HEK293 (cell line): ENCODE measurements at regions not wholly inside any gene's neighbourhood (a gene's known extent, or its start where the extent isn't known, plus 50 kb on each side); places are given as distances from the start of the nearest gene placed in this dataset.

Experiments
- CTCF ChIA-PET: fragments of 350-600 bp; formaldehyde crosslinking; extraction: SDS; loops from one replicate; lab custom pipeline; 2021; ENCODE audit warnings: antibody characterized with exemption; lab: Yijun Ruan, JAX
- POLR2A ChIA-PET: fragments of 300-600 bp; formaldehyde crosslinking; extraction: SDS; loops from one replicate; lab custom pipeline; 2020; ENCODE audit warnings: antibody characterized with exemption, inconsistent platforms; lab: Yijun Ruan, JAX
- H3K27ac ChIP-seq: fragments of 200-500 bp; sonication (Bioruptor generic); 2 replicates; pipeline ENCODE4 v1.5.1; 2014; ENCODE audit warnings: low read depth, low read length, control low read depth, inconsistent platforms; ENCODE audit errors: extremely low read depth
- H3K36me3 ChIP-seq, 2 experiments: fragments of 200-500 bp in 1 of 2; sonication (Bioruptor generic) in 1 of 2; 1 replicate in 1 of 2; 2 replicates in 1 of 2; pipeline ENCODE4 v1.5.1; 2014 to 2017; ENCODE audit warnings: inconsistent platforms in 2 of 2, low read length in 2 of 2; ENCODE audit not compliant: control insufficient read depth in 2 of 2, insufficient read depth in 1 of 2
- H3K4me1 ChIP-seq: fragments of 200-500 bp; sonication (Bioruptor generic); 2 replicates; pipeline ENCODE4 v1.5.1; 2014; ENCODE audit warnings: mild to moderate bottlenecking, low read length, inconsistent platforms; ENCODE audit not compliant: control insufficient read depth, insufficient read depth
- H3K4me3 ChIP-seq: 2 replicates; pipeline ENCODE4 v1.5.1; 2011; ENCODE audit warnings: low read depth, mild to moderate bottlenecking, control low read depth, low read length, moderate library complexity
- H3K9me3 ChIP-seq: fragments of 200-500 bp; sonication (Bioruptor generic); 2 replicates; pipeline ENCODE4 v1.5.1; 2014; ENCODE audit warnings: low read depth, low read length, inconsistent platforms; ENCODE audit not compliant: control insufficient read depth, insufficient read depth
- GFI1B ChIP-seq: fragments of 450-650 bp; formaldehyde crosslinking; IDR thresholded peaks from 2 replicates; pipeline ENCODE4 v1.5.1; 2016; ENCODE audit warnings: missing biosample characterization, missing genetic modification characterization
- KLF1 ChIP-seq: fragments of 450-650 bp; formaldehyde crosslinking; IDR thresholded peaks from 2 replicates; pipeline ENCODE4 v1.5.1; 2016; ENCODE audit warnings: missing biosample characterization, missing genetic modification characterization
- KLF9 ChIP-seq: fragments of 450-650 bp; formaldehyde crosslinking; IDR thresholded peaks from 2 replicates; pipeline ENCODE4 v1.5.1; 2016; ENCODE audit warnings: missing biosample characterization, missing genetic modification characterization, low read depth
- ZNF121 ChIP-seq: fragments of 450-650 bp; formaldehyde crosslinking; IDR thresholded peaks from 2 replicates; pipeline ENCODE4 v1.5.1; 2016; ENCODE audit warnings: missing biosample characterization, missing genetic modification characterization
- ZNF175 ChIP-seq: fragments of 450-650 bp; formaldehyde crosslinking; IDR thresholded peaks from 2 replicates; pipeline ENCODE4 v1.5.1; 2016; ENCODE audit warnings: missing biosample characterization, missing genetic modification characterization
- ZNF366 ChIP-seq: fragments of 450-650 bp; formaldehyde crosslinking; conservative IDR thresholded peaks from 2 replicates; pipeline ENCODE4 v1.5.1; 2016; ENCODE audit warnings: missing biosample characterization, missing genetic modification characterization
- ZNF473 ChIP-seq: fragments of 450-650 bp; formaldehyde crosslinking; IDR thresholded peaks from 2 replicates; pipeline ENCODE4 v1.5.1; 2017; ENCODE audit warnings: missing biosample characterization, missing genetic modification characterization
- ZNF514 ChIP-seq: fragments of 450-650 bp; formaldehyde crosslinking; IDR thresholded peaks from 2 replicates; pipeline ENCODE4 v1.5.1; 2016; ENCODE audit warnings: missing biosample characterization, missing genetic modification characterization
- ZNF530 ChIP-seq: fragments of 450-650 bp; formaldehyde crosslinking; IDR thresholded peaks from 2 replicates; pipeline ENCODE4 v1.5.1; 2016; ENCODE audit warnings: low read depth, missing biosample characterization, missing genetic modification characterization
- ZNF610 ChIP-seq: fragments of 450-650 bp; formaldehyde crosslinking; IDR thresholded peaks from 2 replicates; pipeline ENCODE4 v1.5.1; 2016; ENCODE audit warnings: missing biosample characterization, missing genetic modification characterization, borderline replicate concordance
- ZNF629 ChIP-seq: fragments of 450-650 bp; formaldehyde crosslinking; IDR thresholded peaks from 2 replicates; pipeline ENCODE4 v1.5.1; 2017; ENCODE audit warnings: missing biosample characterization, missing genetic modification characterization
- ZNF776 ChIP-seq: fragments of 450-650 bp; formaldehyde crosslinking; IDR thresholded peaks from 2 replicates; pipeline ENCODE4 v1.5.0; 2017; ENCODE audit warnings: missing biosample characterization, missing genetic modification characterization, borderline replicate concordance
- TF ChIP-seq, protein P1 (sequence below): fragments of 450-650 bp; IDR thresholded peaks from 2 replicates; pipeline ENCODE4 v1.5.1; 2018; ENCODE audit warnings: missing biosample characterization, missing genetic modification characterization
- TF ChIP-seq, protein P2 (sequence below): fragments of 450-650 bp; formaldehyde crosslinking; optimal IDR thresholded peaks from 2 replicates; pipeline ENCODE3; 2016; ENCODE audit warnings: missing biosample characterization, mild to moderate bottlenecking, missing genetic modification characterization
- TF ChIP-seq, protein P3 (sequence below): fragments of 450-650 bp; formaldehyde crosslinking; IDR thresholded peaks from 2 replicates; pipeline ENCODE4 v1.5.1; 2016; ENCODE audit warnings: missing biosample characterization, missing genetic modification characterization
- TF ChIP-seq, protein P4 (sequence below): IDR thresholded peaks from 2 replicates; pipeline ENCODE4 v1.6.1; 2011; ENCODE audit warnings: mild to moderate bottlenecking, low read depth, low read length, borderline replicate concordance
- TF ChIP-seq, protein P5 (sequence below): fragments of 450-650 bp; formaldehyde crosslinking; IDR thresholded peaks from 2 replicates; pipeline ENCODE4 v1.5.1; 2016; ENCODE audit warnings: missing biosample characterization, missing genetic modification characterization
- TF ChIP-seq, protein P6 (sequence below): fragments of 450-650 bp; formaldehyde crosslinking; IDR thresholded peaks from 2 replicates; pipeline ENCODE4 v1.5.1; 2016; ENCODE audit warnings: missing biosample characterization, missing genetic modification characterization, low read depth

DNA sequence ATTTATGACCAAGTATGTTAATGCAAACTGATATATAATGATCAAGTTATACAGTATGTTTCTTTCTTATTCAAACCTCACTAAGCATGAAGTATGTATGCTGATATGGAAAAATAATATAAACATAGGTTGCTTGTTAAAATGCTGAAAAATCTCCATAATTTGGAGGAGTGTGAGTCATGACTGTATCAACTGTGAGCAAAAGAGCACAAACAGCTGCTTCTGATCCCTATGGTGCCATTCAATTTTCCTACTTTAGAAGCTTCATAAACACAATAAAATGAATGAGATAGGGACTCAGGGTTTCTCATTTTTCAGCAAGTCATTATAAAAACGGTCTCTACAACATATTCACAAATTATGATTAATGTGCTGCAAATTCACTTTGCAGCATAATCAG is 129.9 kb upstream of the TFPI start:
- ChIA-PET CTCF (interaction anchor here (0.5 to 0.6 kb wide), 2 partner anchors 25 to 36 kb away, joined by 3 read pairs; no protein-coding TSS in a partner anchor), POLR2A (no interaction called here)
- Histone ChIP-seq H3K4me1 (no peaks in the 10 kb centered on the region), H3K9me3 (no peaks in the 10 kb centered on the region), H3K4me3 (no peak overlapping the region), H3K36me3 (no peaks in the 10 kb centered on the region), H3K27ac (no peak overlapping the region)
- no peak for TF ChIP-seq KLF1 (tag by site-specific recombination)
- TF ChIP-seq GFI1B, result no peak
- no peak for TF ChIP-seq ZNF473 (tag by site-specific recombination)
- TF ChIP-seq, protein P1, sequence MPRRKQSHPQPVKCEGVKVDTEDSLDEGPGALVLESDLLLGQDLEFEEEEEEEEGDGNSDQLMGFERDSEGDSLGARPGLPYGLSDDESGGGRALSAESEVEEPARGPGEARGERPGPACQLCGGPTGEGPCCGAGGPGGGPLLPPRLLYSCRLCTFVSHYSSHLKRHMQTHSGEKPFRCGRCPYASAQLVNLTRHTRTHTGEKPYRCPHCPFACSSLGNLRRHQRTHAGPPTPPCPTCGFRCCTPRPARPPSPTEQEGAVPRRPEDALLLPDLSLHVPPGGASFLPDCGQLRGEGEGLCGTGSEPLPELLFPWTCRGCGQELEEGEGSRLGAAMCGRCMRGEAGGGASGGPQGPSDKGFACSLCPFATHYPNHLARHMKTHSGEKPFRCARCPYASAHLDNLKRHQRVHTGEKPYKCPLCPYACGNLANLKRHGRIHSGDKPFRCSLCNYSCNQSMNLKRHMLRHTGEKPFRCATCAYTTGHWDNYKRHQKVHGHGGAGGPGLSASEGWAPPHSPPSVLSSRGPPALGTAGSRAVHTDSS (tag by site-specific recombination), result no peak
- TF ChIP-seq, protein P2, sequence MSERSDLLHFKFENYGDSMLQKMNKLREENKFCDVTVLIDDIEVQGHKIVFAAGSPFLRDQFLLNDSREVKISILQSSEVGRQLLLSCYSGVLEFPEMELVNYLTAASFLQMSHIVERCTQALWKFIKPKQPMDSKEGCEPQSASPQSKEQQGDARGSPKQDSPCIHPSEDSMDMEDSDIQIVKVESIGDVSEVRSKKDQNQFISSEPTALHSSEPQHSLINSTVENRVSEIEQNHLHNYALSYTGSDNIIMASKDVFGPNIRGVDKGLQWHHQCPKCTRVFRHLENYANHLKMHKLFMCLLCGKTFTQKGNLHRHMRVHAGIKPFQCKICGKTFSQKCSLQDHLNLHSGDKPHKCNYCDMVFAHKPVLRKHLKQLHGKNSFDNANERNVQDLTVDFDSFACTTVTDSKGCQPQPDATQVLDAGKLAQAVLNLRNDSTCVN (tag by site-specific recombination), result no peak
- no peak for TF ChIP-seq ZNF610 (tag by site-specific recombination)
- TF ChIP-seq, protein P3, sequence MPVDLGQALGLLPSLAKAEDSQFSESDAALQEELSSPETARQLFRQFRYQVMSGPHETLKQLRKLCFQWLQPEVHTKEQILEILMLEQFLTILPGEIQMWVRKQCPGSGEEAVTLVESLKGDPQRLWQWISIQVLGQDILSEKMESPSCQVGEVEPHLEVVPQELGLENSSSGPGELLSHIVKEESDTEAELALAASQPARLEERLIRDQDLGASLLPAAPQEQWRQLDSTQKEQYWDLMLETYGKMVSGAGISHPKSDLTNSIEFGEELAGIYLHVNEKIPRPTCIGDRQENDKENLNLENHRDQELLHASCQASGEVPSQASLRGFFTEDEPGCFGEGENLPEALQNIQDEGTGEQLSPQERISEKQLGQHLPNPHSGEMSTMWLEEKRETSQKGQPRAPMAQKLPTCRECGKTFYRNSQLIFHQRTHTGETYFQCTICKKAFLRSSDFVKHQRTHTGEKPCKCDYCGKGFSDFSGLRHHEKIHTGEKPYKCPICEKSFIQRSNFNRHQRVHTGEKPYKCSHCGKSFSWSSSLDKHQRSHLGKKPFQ (tag by site-specific recombination), result no peak
- TF ChIP-seq ZNF776 (tag by site-specific recombination), result no peak
- TF ChIP-seq, protein P4, sequence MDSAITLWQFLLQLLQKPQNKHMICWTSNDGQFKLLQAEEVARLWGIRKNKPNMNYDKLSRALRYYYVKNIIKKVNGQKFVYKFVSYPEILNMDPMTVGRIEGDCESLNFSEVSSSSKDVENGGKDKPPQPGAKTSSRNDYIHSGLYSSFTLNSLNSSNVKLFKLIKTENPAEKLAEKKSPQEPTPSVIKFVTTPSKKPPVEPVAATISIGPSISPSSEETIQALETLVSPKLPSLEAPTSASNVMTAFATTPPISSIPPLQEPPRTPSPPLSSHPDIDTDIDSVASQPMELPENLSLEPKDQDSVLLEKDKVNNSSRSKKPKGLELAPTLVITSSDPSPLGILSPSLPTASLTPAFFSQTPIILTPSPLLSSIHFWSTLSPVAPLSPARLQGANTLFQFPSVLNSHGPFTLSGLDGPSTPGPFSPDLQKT, result no peak
- TF ChIP-seq ZNF121 (tag by site-specific recombination), result no peak
- no peak for TF ChIP-seq KLF9
- no peak for TF ChIP-seq ZNF514 (tag by site-specific recombination)
- no peak for TF ChIP-seq ZNF629 (tag by site-specific recombination)
- TF ChIP-seq, protein P5, sequence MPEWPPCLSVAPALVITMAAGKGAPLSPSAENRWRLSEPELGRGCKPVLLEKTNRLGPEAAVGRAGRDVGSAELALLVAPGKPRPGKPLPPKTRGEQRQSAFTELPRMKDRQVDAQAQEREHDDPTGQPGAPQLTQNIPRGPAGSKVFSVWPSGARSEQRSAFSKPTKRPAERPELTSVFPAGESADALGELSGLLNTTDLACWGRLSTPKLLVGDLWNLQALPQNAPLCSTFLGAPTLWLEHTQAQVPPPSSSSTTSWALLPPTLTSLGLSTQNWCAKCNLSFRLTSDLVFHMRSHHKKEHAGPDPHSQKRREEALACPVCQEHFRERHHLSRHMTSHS (tag by site-specific recombination), result no peak
- no peak for TF ChIP-seq ZNF530 (tag by site-specific recombination)
- TF ChIP-seq ZNF175 (tag by site-specific recombination), result no peak
- no peak for TF ChIP-seq ZNF366 (tag by site-specific recombination)
- TF ChIP-seq, protein P6, sequence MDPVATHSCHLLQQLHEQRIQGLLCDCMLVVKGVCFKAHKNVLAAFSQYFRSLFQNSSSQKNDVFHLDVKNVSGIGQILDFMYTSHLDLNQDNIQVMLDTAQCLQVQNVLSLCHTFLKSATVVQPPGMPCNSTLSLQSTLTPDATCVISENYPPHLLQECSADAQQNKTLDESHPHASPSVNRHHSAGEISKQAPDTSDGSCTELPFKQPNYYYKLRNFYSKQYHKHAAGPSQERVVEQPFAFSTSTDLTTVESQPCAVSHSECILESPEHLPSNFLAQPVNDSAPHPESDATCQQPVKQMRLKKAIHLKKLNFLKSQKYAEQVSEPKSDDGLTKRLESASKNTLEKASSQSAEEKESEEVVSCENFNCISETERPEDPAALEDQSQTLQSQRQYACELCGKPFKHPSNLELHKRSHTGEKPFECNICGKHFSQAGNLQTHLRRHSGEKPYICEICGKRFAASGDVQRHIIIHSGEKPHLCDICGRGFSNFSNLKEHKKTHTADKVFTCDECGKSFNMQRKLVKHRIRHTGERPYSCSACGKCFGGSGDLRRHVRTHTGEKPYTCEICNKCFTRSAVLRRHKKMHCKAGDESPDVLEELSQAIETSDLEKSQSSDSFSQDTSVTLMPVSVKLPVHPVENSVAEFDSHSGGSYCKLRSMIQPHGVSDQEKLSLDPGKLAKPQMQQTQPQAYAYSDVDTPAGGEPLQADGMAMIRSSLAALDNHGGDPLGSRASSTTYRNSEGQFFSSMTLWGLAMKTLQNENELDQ (tag by site-specific recombination), result no peak
